Panc1 (cell line): ENCODE measurements at regions not wholly inside any gene's neighbourhood (a gene's known extent, or its start where the extent isn't known, plus 50 kb on each side); places are given as distances from the start of the nearest gene placed in this dataset.

Source experiments
- CTCF ChIP-seq: fragments of 450-650 bp; IDR thresholded peaks from 2 replicates; pipeline ENCODE4 v1.5.1; 2017; ENCODE audit warnings: mild to moderate bottlenecking
- POLR2AphosphoS5 ChIP-seq: IDR thresholded peaks from 2 replicates; pipeline ENCODE4 v1.6.1; 2012; ENCODE audit warnings: mild to moderate bottlenecking, low read depth, low read length, moderate library complexity
- SIN3A ChIP-seq: IDR thresholded peaks from 2 replicates; pipeline ENCODE4 v1.6.1; 2012; ENCODE audit warnings: low read depth, mild to moderate bottlenecking, low read length, moderate library complexity, borderline replicate concordance; ENCODE audit not compliant: insufficient read depth

- TF ChIP-seq CTCF, result no peak
- TF ChIP-seq SIN3A, result no peak
- TF ChIP-seq POLR2AphosphoS5, result no peak
Observed at GRCh38 chr20:22410556-22411130, 173.7 kb downstream of the FOXA2 start.
